ENCODE measurements at regions not wholly inside any gene's neighbourhood (a gene's known extent, or its start where the extent isn't known, plus 50 kb on each side); places are given as distances from the start of the nearest gene placed in this dataset.
"Not testable (repeated sequence)": the region's sequence is repeated elsewhere in the genome, so short reads cannot be mapped to it uniquely, and the experiment has no call there.

- DNase-seq = no peak
Measured at GRCh38 chr7:65809259-65809981, 63.5 kb upstream of the VKORC1L1 start.

DNA sequence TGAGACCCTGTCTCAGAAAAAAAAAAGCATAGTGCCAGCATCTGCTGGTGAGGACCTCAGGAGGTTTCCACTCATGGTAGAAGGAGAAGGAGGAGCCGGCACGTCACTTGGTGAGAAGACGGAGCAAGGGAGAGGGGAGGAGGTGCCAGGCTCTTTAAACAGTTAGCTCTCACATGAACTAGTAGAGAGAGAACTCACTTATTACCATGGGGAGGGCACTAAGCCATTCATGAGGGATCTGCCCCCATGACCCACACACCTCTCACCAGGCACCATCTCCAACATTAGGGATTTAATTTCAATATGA, 62.9 kb upstream of the VKORC1L1 start:
- DNase-seq = no peak

- no peak for DNase-seq
Measured at GRCh38 chr7:65812281-65812680, 60.6 kb upstream of the VKORC1L1 start.

DNA sequence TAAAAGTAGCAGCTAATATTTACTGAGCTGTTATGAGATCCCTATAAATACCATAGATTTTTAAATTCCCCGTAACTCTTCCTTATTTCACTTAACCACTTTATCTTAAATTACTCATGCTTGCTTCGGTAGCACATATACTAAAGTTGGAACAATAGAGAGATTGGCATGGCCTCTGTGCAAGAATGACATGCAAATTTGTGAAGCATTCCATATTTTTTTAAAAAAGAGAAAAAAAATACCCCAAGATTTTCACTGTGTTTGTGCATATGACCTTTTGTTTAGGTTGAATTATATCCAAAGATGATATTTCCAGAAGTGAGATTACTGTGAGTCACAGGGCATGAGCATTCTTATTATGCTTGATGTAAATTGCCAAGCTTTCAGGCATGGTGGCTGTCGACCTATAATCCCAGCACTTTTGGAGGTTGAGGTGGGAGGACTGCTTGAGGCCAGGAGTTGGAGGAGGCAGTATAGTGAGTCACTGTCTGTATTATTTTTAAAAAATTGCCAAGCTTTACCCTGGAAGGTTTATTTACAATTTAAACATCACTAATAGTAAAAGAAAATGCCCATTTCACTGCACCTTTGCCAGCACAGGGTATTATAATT, 58.2 kb upstream of the VKORC1L1 start:
- DNase-seq = not testable (repeated sequence)

GRCh38 chr7:65820287-65820950, 52.5 kb upstream of the VKORC1L1 start:
- no peak for DNase-seq

All from stimulated activated CD4-positive, alpha-beta T cell treated with anti-CD3 and anti-CD28 coated beads, Interleukin-4, amount 100 ng/mL, for 4 hours (primary cell).